Hepatocyte (in vitro differentiated cells): ENCODE measurements at regions not wholly inside any gene's neighbourhood (a gene's known extent, or its start where the extent isn't known, plus 50 kb on each side); places are given as distances from the start of the nearest gene placed in this dataset.

ENCODE experiments used
- CTCF ChIP-seq: fragments of 200-600 bp; sonication (generic); IDR thresholded peaks from 2 replicates; pipeline ENCODE4 v1.5.1; 2016; ENCODE audit warnings: antibody characterized with exemption, mild to moderate bottlenecking; ENCODE audit not compliant: poor library complexity
- EZH2phosphoT487 ChIP-seq: fragments of 200-600 bp; sonication (generic); IDR thresholded peaks from one replicate; pipeline ENCODE4 v1.6.1; 2018; ENCODE audit warnings: antibody characterized with exemption, mild to moderate bottlenecking, low read depth, moderate library complexity; ENCODE audit not compliant: unreplicated experiment, severe bottlenecking

GRCh38 chr12:128077211-128077916, 189.6 kb upstream of the TMEM132C start:
- TF ChIP-seq CTCF (no peak), EZH2phosphoT487 (no peak)
